Kidney (tissue), 13 donors: ENCODE measurements at regions not wholly inside any gene's neighbourhood (a gene's known extent, or its start where the extent isn't known, plus 50 kb on each side); places are given as distances from the start of the nearest gene placed in this dataset.
"Not testable (repeated sequence)": the region's sequence is repeated elsewhere in the genome, so short reads cannot be mapped to it uniquely, and the experiment has no call there.

Experiments
- DNase-seq, 5 donors: peaks; one replicate each; pipeline ENCODE4 v3.0.0-alpha.2; 2013 to 2020
- FAIRE-seq: peaks from 2 replicates; lab custom pipeline; 2012; peaks lifted over from hg19 to GRCh38; lab: Jason Lieb, UNC
- H3K27ac ChIP-seq, 2 donors: one replicate each; pipeline ENCODE4 v1.7.0; 2013; ENCODE audit warnings: low read depth in 2 of 2, low read length in 2 of 2, inconsistent platforms in 1 of 2
- H3K27me3 ChIP-seq: one replicate; pipeline ENCODE4 v1.7.1; 2013; ENCODE audit warnings: low read length, inconsistent platforms; ENCODE audit not compliant: control insufficient read depth, insufficient read depth
- H3K36me3 ChIP-seq, 3 donors: one replicate each; pipeline versions ENCODE4 v1.7.0 to v1.7.1; 2013; ENCODE audit warnings: low read length in 3 of 3, control low read depth in 1 of 3, inconsistent platforms in 1 of 3; ENCODE audit not compliant: insufficient read depth in 3 of 3, control insufficient read depth in 2 of 3
- H3K4me1 ChIP-seq, 3 donors: one replicate each; pipeline versions ENCODE4 v1.7.0 to v1.7.1; 2013; ENCODE audit warnings: low read length in 3 of 3, inconsistent platforms in 1 of 3, low read depth in 1 of 3; ENCODE audit not compliant: control insufficient read depth in 2 of 3, insufficient read depth in 2 of 3
- H3K4me3 ChIP-seq, 3 donors: one replicate each; pipeline versions ENCODE4 v1.7.0 to v1.8.1; 2013; ENCODE audit warnings: low read length in 3 of 3, control low read depth in 1 of 3, inconsistent platforms in 1 of 3
- H3K9ac ChIP-seq, 3 donors: one replicate each; pipeline versions ENCODE4 v1.7.0 to v1.7.1; 2013; ENCODE audit warnings: low read length in 3 of 3, control low read depth in 1 of 3, inconsistent platforms in 1 of 3
- H3K9me3 ChIP-seq, 3 donors: one replicate each; pipeline versions ENCODE4 v1.7.0 to v1.7.1; 2013; ENCODE audit warnings: low read length in 3 of 3, control low read depth in 1 of 3, inconsistent platforms in 1 of 3; ENCODE audit not compliant: control insufficient read depth in 2 of 3, insufficient read depth in 1 of 3
- intact Hi-C: fragments of 100-400 bp; cut with DNase I; formaldehyde crosslinking; loops from one replicate; pipeline ENCODE4 v1.11.1; 2022
- TF ChIP-seq, protein P1 (sequence below): IDR thresholded peaks from 3 replicates; pipeline ENCODE4 v1.5.1; 2012; ENCODE audit warnings: mild to moderate bottlenecking, moderate library complexity, borderline replicate concordance; ENCODE audit not compliant: insufficient read depth; ENCODE audit errors: extremely low read depth
- donor health status: control.
- donor health status: control.
- donor health status: control.
- donor health status: control.
- donor health status: control.
- donor health status: DM: yes; HTN: yes; CAD: no.
- donor health status: Normal renal cell carcinoma (clear cell type).

DNA sequence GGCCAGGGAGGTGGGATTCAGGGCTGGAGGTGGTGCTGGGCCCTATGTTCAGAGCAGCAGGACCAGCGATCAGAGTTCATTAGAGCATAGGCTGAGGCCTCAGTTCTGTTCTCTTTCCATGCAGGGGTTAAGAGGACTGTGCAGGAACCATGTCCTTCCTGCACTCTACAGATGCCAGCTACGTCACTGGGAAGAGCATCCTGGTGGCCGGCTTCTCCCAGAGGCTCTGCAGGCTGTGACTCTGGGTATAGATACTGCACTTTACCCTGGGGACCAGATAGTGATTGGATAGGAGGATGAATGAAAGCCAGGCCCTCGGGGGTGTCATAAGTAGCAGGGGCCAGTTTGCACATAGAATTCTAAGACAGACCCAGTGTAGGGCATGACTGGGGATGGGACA lies 92.6 kb downstream of the DHRS2 start:
- intact Hi-C loops = no loop called here
- H3K4me3 ChIP-seq = no peak overlapping the region
- no peak for FAIRE-seq
- H3K27me3 ChIP-seq = no peaks in the 10 kb centered on the region
- H3K36me3 ChIP-seq = no peaks in the 10 kb centered on the region
- no peaks in the 10 kb centered on the region for H3K9me3 ChIP-seq
- H3K9ac ChIP-seq = no peak overlapping the region
- no peak overlapping the region for H3K27ac ChIP-seq
- H3K4me1 ChIP-seq = no peaks in the 10 kb centered on the region
- no peak for DNase-seq
- TF ChIP-seq, protein P1, sequence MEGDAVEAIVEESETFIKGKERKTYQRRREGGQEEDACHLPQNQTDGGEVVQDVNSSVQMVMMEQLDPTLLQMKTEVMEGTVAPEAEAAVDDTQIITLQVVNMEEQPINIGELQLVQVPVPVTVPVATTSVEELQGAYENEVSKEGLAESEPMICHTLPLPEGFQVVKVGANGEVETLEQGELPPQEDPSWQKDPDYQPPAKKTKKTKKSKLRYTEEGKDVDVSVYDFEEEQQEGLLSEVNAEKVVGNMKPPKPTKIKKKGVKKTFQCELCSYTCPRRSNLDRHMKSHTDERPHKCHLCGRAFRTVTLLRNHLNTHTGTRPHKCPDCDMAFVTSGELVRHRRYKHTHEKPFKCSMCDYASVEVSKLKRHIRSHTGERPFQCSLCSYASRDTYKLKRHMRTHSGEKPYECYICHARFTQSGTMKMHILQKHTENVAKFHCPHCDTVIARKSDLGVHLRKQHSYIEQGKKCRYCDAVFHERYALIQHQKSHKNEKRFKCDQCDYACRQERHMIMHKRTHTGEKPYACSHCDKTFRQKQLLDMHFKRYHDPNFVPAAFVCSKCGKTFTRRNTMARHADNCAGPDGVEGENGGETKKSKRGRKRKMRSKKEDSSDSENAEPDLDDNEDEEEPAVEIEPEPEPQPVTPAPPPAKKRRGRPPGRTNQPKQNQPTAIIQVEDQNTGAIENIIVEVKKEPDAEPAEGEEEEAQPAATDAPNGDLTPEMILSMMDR = no peak

GRCh38 chr14:23729720-23730387 lies 93.7 kb downstream of the DHRS2 start:
- TF ChIP-seq, protein P1 = no peak
- no peak for DNase-seq
- Histone ChIP-seq H3K9ac (no peak overlapping the region), H3K36me3 (no peaks in the 10 kb centered on the region), H3K9me3 (no peaks in the 10 kb centered on the region), H3K4me1 (no peaks in the 10 kb centered on the region), H3K4me3 (no peak overlapping the region), H3K27ac (no peak overlapping the region), H3K27me3 (no peaks in the 10 kb centered on the region)
- no peak for FAIRE-seq
- intact Hi-C loops = no loop called here

GRCh38 chr14:23735394-23735793 lies 99.2 kb downstream of the DHRS2 start:
- intact Hi-C loops = no loop called here
- Histone ChIP-seq H3K36me3 (no peaks in the 10 kb centered on the region), H3K9me3 (no peaks in the 10 kb centered on the region), H3K27me3 (no peaks in the 10 kb centered on the region), H3K9ac (no peak overlapping the region), H3K27ac (no peak overlapping the region), H3K4me3 (no peak overlapping the region), H3K4me1 (no peaks in the 10 kb centered on the region)
- FAIRE-seq = no peak
- no peak for DNase-seq
- TF ChIP-seq, protein P1 = no peak

- H3K4me3 ChIP-seq, H3K9ac ChIP-seq, FAIRE-seq: not testable (repeated sequence)
These were observed 108.2 kb downstream of the DHRS2 start for GRCh38 chr14:23744368-23744767.

More at GRCh38 chr14:23744368-23744767, 108.2 kb downstream of the DHRS2 start:
- H3K36me3 ChIP-seq, H3K27ac ChIP-seq, H3K27me3 ChIP-seq, H3K9me3 ChIP-seq, DNase-seq, H3K4me1 ChIP-seq, intact Hi-C loops: not testable (repeated sequence)
